ENCODE measurements at regions not wholly inside any gene's neighbourhood (a gene's known extent, or its start where the extent isn't known, plus 50 kb on each side); places are given as distances from the start of the nearest gene placed in this dataset.

GRCh38 chr12:89264837-89265236, 87.5 kb downstream of the DUSP6 start:
- H3K9me3 Mint-ChIP-seq (ENCODE audit: low read depth), result no peaks in the 10 kb centered on the region
- no peak overlapping the region for H3K4me3 Mint-ChIP-seq
- H3K27ac Mint-ChIP-seq, result no peak overlapping the region
- H3K36me3 Mint-ChIP-seq, result peaks cover 8% of the 10 kb centered on the region
- ATAC-seq (no peak), DNase-seq (no peak)
- H3K4me1 Mint-ChIP-seq, result peaks cover 10% of the 10 kb centered on the region
- CTCF ChIA-PET, result no interaction called here
- H3K27me3 Mint-ChIP-seq, result no peaks in the 10 kb centered on the region

- ATAC-seq (no peak), DNase-seq (no peak)
- peaks cover 9% of the 10 kb centered on the region for H3K36me3 Mint-ChIP-seq
- H3K9me3 Mint-ChIP-seq (ENCODE audit: low read depth), result no peaks in the 10 kb centered on the region
- peaks cover 10% of the 10 kb centered on the region for H3K4me1 Mint-ChIP-seq
- no peak overlapping the region for H3K4me3 Mint-ChIP-seq
- no peak overlapping the region for H3K27ac Mint-ChIP-seq
- H3K27me3 Mint-ChIP-seq, result no peaks in the 10 kb centered on the region
- CTCF ChIA-PET, result interaction anchor here (2.0 kb wide), 1 partner anchor 19 kb away, joined by 7 read pairs; no protein-coding TSS in a partner anchor
Measured at GRCh38 chr12:89263900-89264299, 88.4 kb downstream of the DUSP6 start.

GRCh38 chr12:89262855-89263552, 89.3 kb downstream of the DUSP6 start:
- CTCF ChIA-PET, result interaction anchor here (2.0 kb wide), 1 partner anchor 18 kb away, joined by 7 read pairs; no protein-coding TSS in a partner anchor
- DNase-seq, result no peak
- ATAC-seq, result no peak
- H3K27me3 Mint-ChIP-seq, result no peaks in the 10 kb centered on the region
- peaks cover 16% of the 10 kb centered on the region for H3K4me1 Mint-ChIP-seq
- H3K4me3 Mint-ChIP-seq, result no peak overlapping the region
- H3K36me3 Mint-ChIP-seq, result peaks cover 16% of the 10 kb centered on the region
- no peak overlapping the region for H3K27ac Mint-ChIP-seq
- peaks cover 4% of the 10 kb centered on the region for H3K9me3 Mint-ChIP-seq (ENCODE audit: low read depth)

GRCh38 chr12:89261982-89262381, 90.3 kb downstream of the DUSP6 start:
- H3K9me3 Mint-ChIP-seq (ENCODE audit: low read depth), result peaks cover 6% of the 10 kb centered on the region
- no peak for DNase-seq
- no peaks in the 10 kb centered on the region for H3K27me3 Mint-ChIP-seq
- peaks cover 22% of the 10 kb centered on the region for H3K36me3 Mint-ChIP-seq
- CTCF ChIA-PET, result interaction anchor here (1.4 to 2.0 kb wide), 2 partner anchors 17 to 245 kb away, joined by 5 to 7 read pairs; no protein-coding TSS in a partner anchor
- no peak overlapping the region for H3K27ac Mint-ChIP-seq
- peaks cover 17% of the 10 kb centered on the region for H3K4me1 Mint-ChIP-seq
- no peak overlapping the region for H3K4me3 Mint-ChIP-seq
- no peak for ATAC-seq

GRCh38 chr12:89260841-89261637, 91.3 kb downstream of the DUSP6 start:
- ATAC-seq (peak; percentile 78), DNase-seq (no peak)
- H3K9me3 Mint-ChIP-seq (ENCODE audit: low read depth), result peaks cover 6% of the 10 kb centered on the region
- H3K36me3 Mint-ChIP-seq, result peaks cover 23% of the 10 kb centered on the region
- H3K4me1 Mint-ChIP-seq, result peaks cover 17% of the 10 kb centered on the region
- H3K4me3 Mint-ChIP-seq, result no peak overlapping the region
- no peaks in the 10 kb centered on the region for H3K27me3 Mint-ChIP-seq
- H3K27ac Mint-ChIP-seq, result no peak overlapping the region
- CTCF ChIA-PET, result interaction anchor here (1.1 to 1.9 kb wide), 3 partner anchors 11 to 244 kb away, joined by 3 to 5 read pairs (median 4); no protein-coding TSS in a partner anchor

- H3K4me1 Mint-ChIP-seq, result peaks cover 17% of the 10 kb centered on the region
- peaks cover 26% of the 10 kb centered on the region for H3K36me3 Mint-ChIP-seq
- H3K9me3 Mint-ChIP-seq (ENCODE audit: low read depth), result peaks cover 6% of the 10 kb centered on the region
- no peak overlapping the region for H3K27ac Mint-ChIP-seq
- CTCF ChIA-PET, result interaction anchor here (1.0 to 1.9 kb wide), 2 partner anchors 10 to 14 kb away, joined by 4 read pairs; no protein-coding TSS in a partner anchor
- no peak for DNase-seq
- H3K27me3 Mint-ChIP-seq, result no peaks in the 10 kb centered on the region
- no peak overlapping the region for H3K4me3 Mint-ChIP-seq
- ATAC-seq, result no peak
Measured at GRCh38 chr12:89259821-89260220, 92.5 kb downstream of the DUSP6 start.

- H3K4me1 Mint-ChIP-seq, result peaks cover 17% of the 10 kb centered on the region
- H3K4me3 Mint-ChIP-seq, result no peak overlapping the region
- no peaks in the 10 kb centered on the region for H3K27me3 Mint-ChIP-seq
- H3K27ac Mint-ChIP-seq, result no peak overlapping the region
- CTCF ChIA-PET, result interaction anchor here (0.9 to 1.0 kb wide), 3 partner anchors 13 to 23 kb away, joined by 3 to 4 read pairs (median 3); no protein-coding TSS in a partner anchor
- H3K36me3 Mint-ChIP-seq, result peaks cover 33% of the 10 kb centered on the region
- no peak for DNase-seq
- no peak for ATAC-seq
- peaks cover 10% of the 10 kb centered on the region for H3K9me3 Mint-ChIP-seq (ENCODE audit: low read depth)
Measured at GRCh38 chr12:89258240-89258969, 93.9 kb downstream of the DUSP6 start.

- H3K27ac Mint-ChIP-seq, result no peak overlapping the region
- no peaks in the 10 kb centered on the region for H3K27me3 Mint-ChIP-seq
- H3K4me1 Mint-ChIP-seq, result peaks cover 20% of the 10 kb centered on the region
- no peak overlapping the region for H3K4me3 Mint-ChIP-seq
- CTCF ChIA-PET, result interaction anchor here (0.9 to 1.1 kb wide), 2 partner anchors 12 to 18 kb away, joined by 3 read pairs; no protein-coding TSS in a partner anchor
- peaks cover 12% of the 10 kb centered on the region for H3K9me3 Mint-ChIP-seq (ENCODE audit: low read depth)
- H3K36me3 Mint-ChIP-seq, result peaks cover 41% of the 10 kb centered on the region
- DNase-seq (no peak), ATAC-seq (no peak)
Measured at GRCh38 chr12:89257340-89257739, 95.0 kb downstream of the DUSP6 start.

- Mint-ChIP-seq H3K27me3 (no peaks in the 10 kb centered on the region), H3K4me3 (no peak overlapping the region), H3K36me3 (peaks cover 46% of the 10 kb centered on the region), H3K27ac (no peak overlapping the region), H3K9me3 (ENCODE audit: low read depth) (peaks cover 12% of the 10 kb centered on the region), H3K4me1 (peaks cover 23% of the 10 kb centered on the region)
- no peak for DNase-seq
- ATAC-seq, result no peak
- CTCF ChIA-PET, result interaction anchor here (0.6 to 1.8 kb wide), 2 partner anchors 10 to 213 kb away, joined by 3 to 9 read pairs; no protein-coding TSS in a partner anchor
Measured at GRCh38 chr12:89256060-89256459, 96.2 kb downstream of the DUSP6 start.

GRCh38 chr12:89253488-89253887, 98.8 kb downstream of the DUSP6 start:
- no peaks in the 10 kb centered on the region for H3K27me3 Mint-ChIP-seq
- ATAC-seq, result no peak
- H3K4me1 Mint-ChIP-seq, result peaks cover 33% of the 10 kb centered on the region
- peaks cover 47% of the 10 kb centered on the region for H3K36me3 Mint-ChIP-seq
- CTCF ChIA-PET, result interaction anchor here (1.0 kb wide), 1 partner anchor 8 kb away, joined by 3 read pairs; no protein-coding TSS in a partner anchor
- peaks cover 12% of the 10 kb centered on the region for H3K9me3 Mint-ChIP-seq (ENCODE audit: low read depth)
- no peak for DNase-seq
- H3K4me3 Mint-ChIP-seq, result no peak overlapping the region
- H3K27ac Mint-ChIP-seq, result no peak overlapping the region

GRCh38 chr12:89252284-89252683, 100.0 kb downstream of the DUSP6 start:
- peaks cover 31% of the 10 kb centered on the region for H3K4me1 Mint-ChIP-seq
- H3K27me3 Mint-ChIP-seq, result no peaks in the 10 kb centered on the region
- no peak overlapping the region for H3K27ac Mint-ChIP-seq
- CTCF ChIA-PET, result interaction anchor here (1.3 kb wide), 1 partner anchor 23 kb away, joined by 5 read pairs; no protein-coding TSS in a partner anchor
- H3K4me3 Mint-ChIP-seq, result no peak overlapping the region
- ATAC-seq (no peak), DNase-seq (no peak)
- peaks cover 11% of the 10 kb centered on the region for H3K9me3 Mint-ChIP-seq (ENCODE audit: low read depth)
- peaks cover 45% of the 10 kb centered on the region for H3K36me3 Mint-ChIP-seq

GRCh38 chr12:89251342-89252271, 100.7 kb downstream of the DUSP6 start:
- H3K9me3 Mint-ChIP-seq (ENCODE audit: low read depth), result peaks cover 11% of the 10 kb centered on the region

More at GRCh38 chr12:89251342-89252271, 100.7 kb downstream of the DUSP6 start:
- no peak overlapping the region for H3K4me3 Mint-ChIP-seq
- ATAC-seq (no peak), DNase-seq (no peak)
- CTCF ChIA-PET, result interaction anchor here (0.8 to 1.3 kb wide), 2 partner anchors 24 to 63 kb away, joined by 3 to 5 read pairs; no protein-coding TSS in a partner anchor
- no peaks in the 10 kb centered on the region for H3K27me3 Mint-ChIP-seq
- H3K36me3 Mint-ChIP-seq, result peaks cover 44% of the 10 kb centered on the region
- H3K4me1 Mint-ChIP-seq, result peaks cover 35% of the 10 kb centered on the region
- H3K27ac Mint-ChIP-seq, result no peak overlapping the region

Measured in activated CD8-positive, alpha-beta memory T cell treated with anti-CD3 and anti-CD28 coated beads, Interleukin-2, amount 10 ng/mL, durations not matched to agents 7 days and 5 days (primary cell).